ENCODE measurements at regions not wholly inside any gene's neighbourhood (a gene's known extent, or its start where the extent isn't known, plus 50 kb on each side); places are given as distances from the start of the nearest gene placed in this dataset.

GRCh38 chr11:79699246-79699645 is 258.4 kb upstream of the TENM4 start:
- no peak overlapping the region for H3K4me3 ChIP-seq
- ChIA-PET POLR2A (no interaction called here), RAD21 (ENCODE audit: unreplicated experiment) (no interaction called here), SMC1A (ENCODE audit: uncharacterized antibody, unreplicated experiment) (interaction anchor here (0.6 kb wide), 1 partner anchor 39 kb away, joined by 3 read pairs; no protein-coding TSS in a partner anchor), CTCF (interaction anchor here (0.7 kb wide), 1 partner anchor 70 kb away, joined by 3 read pairs; no protein-coding TSS in a partner anchor)
- H3K9me3 ChIP-seq (replicated peaks; ENCODE audit: control insufficient read depth, insufficient read depth, low read length), result no peaks in the 10 kb centered on the region
- 85% methylated on average over 1 of the region's 1 CpG for WGBS (ENCODE audit: insufficient coverage, insufficient replicate concordance, low lambda C conversion rate, missing lambda C conversion rate)
- H3K27me3 ChIP-seq (replicated peaks in 1 of 2; ENCODE audit: control insufficient read depth in 2 of 2, insufficient read depth in 2 of 2, low read length in 1 of 2), result no peaks in the 10 kb centered on the region
- DNase-seq (ENCODE audit: low read depth, low spot score) (no peak), ATAC-seq (no peak), FAIRE-seq (no peak)
- H4K20me1 ChIP-seq (ENCODE audit: control insufficient read depth, insufficient read depth), result no peaks in the 10 kb centered on the region
- no peak overlapping the region for H2AFZ ChIP-seq (ENCODE audit: control insufficient read depth, low read depth, low read length)
- H3K36me3 ChIP-seq (ENCODE audit: control insufficient read depth in 2 of 2, insufficient read depth in 2 of 2, low read length in 1 of 2), result no peaks in the 10 kb centered on the region
- TF ChIP-seq BCLAF1 (IDR thresholded peaks at IDR 0.05), result no peak
- TF ChIP-seq ZNF384 (IDR thresholded peaks at IDR 0.05; ENCODE audit: borderline replicate concordance, low read depth, low read length), result no peak
- no peak for TF ChIP-seq WRNIP1 (IDR thresholded peaks at IDR 0.05; ENCODE audit: borderline replicate concordance, low read depth, low read length)
- no peak for TF ChIP-seq FOXK2 (IDR thresholded peaks at IDR 0.05)
- no peak for TF ChIP-seq MEF2B (IDR thresholded peaks at IDR 0.05; ENCODE audit: partially characterized antibody, poor library complexity, severe bottlenecking)
- TF ChIP-seq, protein P1, sequence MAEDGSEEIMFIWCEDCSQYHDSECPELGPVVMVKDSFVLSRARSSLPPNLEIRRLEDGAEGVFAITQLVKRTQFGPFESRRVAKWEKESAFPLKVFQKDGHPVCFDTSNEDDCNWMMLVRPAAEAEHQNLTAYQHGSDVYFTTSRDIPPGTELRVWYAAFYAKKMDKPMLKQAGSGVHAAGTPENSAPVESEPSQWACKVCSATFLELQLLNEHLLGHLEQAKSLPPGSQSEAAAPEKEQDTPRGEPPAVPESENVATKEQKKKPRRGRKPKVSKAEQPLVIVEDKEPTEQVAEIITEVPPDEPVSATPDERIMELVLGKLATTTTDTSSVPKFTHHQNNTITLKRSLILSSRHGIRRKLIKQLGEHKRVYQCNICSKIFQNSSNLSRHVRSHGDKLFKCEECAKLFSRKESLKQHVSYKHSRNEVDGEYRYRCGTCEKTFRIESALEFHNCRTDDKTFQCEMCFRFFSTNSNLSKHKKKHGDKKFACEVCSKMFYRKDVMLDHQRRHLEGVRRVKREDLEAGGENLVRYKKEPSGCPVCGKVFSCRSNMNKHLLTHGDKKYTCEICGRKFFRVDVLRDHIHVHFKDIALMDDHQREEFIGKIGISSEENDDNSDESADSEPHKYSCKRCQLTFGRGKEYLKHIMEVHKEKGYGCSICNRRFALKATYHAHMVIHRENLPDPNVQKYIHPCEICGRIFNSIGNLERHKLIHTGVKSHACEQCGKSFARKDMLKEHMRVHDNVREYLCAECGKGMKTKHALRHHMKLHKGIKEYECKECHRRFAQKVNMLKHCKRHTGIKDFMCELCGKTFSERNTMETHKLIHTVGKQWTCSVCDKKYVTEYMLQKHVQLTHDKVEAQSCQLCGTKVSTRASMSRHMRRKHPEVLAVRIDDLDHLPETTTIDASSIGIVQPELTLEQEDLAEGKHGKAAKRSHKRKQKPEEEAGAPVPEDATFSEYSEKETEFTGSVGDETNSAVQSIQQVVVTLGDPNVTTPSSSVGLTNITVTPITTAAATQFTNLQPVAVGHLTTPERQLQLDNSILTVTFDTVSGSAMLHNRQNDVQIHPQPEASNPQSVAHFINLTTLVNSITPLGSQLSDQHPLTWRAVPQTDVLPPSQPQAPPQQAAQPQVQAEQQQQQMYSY (CRISPR knock-in tag; IDR thresholded peaks at IDR 0.05), result no peak
- no peak for TF ChIP-seq MEF2A (IDR thresholded peaks at IDR 0.05; ENCODE audit: insufficient read depth, low read depth, low read length)
- no peak for TF ChIP-seq MXI1 (IDR thresholded peaks at IDR 0.05; ENCODE audit: low read depth, low read length)
- no peak for TF ChIP-seq ZBTB4 (CRISPR knock-in tag; IDR thresholded peaks at IDR 0.05)
- no peak for TF ChIP-seq SREBF2 (IDR thresholded peaks at IDR 0.05; ENCODE audit: low read length)
- no peak for TF ChIP-seq TCF7 (IDR thresholded peaks at IDR 0.05; ENCODE audit: borderline replicate concordance)
- no peak for TF ChIP-seq POLR2A (IDR thresholded peaks at IDR 0.05; ENCODE audit: low read depth, low read length)
- no peak for TF ChIP-seq ESRRA (IDR thresholded peaks at IDR 0.05; ENCODE audit: low read length)
- TF ChIP-seq CHD2 (IDR thresholded peaks at IDR 0.05; ENCODE audit: borderline replicate concordance, low read depth, low read length), result no peak
- TF ChIP-seq GATAD2B (conservative IDR thresholded peaks at IDR 0.05; ENCODE audit: low read depth), result no peak
- no peak for TF ChIP-seq BRCA1 (IDR thresholded peaks at IDR 0.05; ENCODE audit: low read depth, low read length)
- no peak for TF ChIP-seq SREBF1 (IDR thresholded peaks at IDR 0.05; ENCODE audit: low read length)
- intact Hi-C loops (cut with micrococcal nuclease; ENCODE audit: unreplicated experiment), result no loop called here
- H3K4me1 ChIP-seq (ENCODE audit: control insufficient read depth, insufficient read depth, low read length), result no peaks in the 10 kb centered on the region
- H3K9ac ChIP-seq (ENCODE audit: control insufficient read depth, insufficient read depth, low read length), result no peak overlapping the region
- H3K4me2 ChIP-seq (ENCODE audit: control insufficient read depth, insufficient read depth), result no peak overlapping the region
- no TSS peak for BruUV-seq (replicated peaks)
- H3K27ac ChIP-seq (ENCODE audit: control insufficient read depth, insufficient read depth), result no peak overlapping the region
- H3K79me2 ChIP-seq (ENCODE audit: control insufficient read depth, insufficient read depth, low read length), result no peaks in the 10 kb centered on the region
- in situ Hi-C loops (cut with MboI), result no loop called here
